ENCODE measurements at regions not wholly inside any gene's neighbourhood (a gene's known extent, or its start where the extent isn't known, plus 50 kb on each side); places are given as distances from the start of the nearest gene placed in this dataset.

DNA sequence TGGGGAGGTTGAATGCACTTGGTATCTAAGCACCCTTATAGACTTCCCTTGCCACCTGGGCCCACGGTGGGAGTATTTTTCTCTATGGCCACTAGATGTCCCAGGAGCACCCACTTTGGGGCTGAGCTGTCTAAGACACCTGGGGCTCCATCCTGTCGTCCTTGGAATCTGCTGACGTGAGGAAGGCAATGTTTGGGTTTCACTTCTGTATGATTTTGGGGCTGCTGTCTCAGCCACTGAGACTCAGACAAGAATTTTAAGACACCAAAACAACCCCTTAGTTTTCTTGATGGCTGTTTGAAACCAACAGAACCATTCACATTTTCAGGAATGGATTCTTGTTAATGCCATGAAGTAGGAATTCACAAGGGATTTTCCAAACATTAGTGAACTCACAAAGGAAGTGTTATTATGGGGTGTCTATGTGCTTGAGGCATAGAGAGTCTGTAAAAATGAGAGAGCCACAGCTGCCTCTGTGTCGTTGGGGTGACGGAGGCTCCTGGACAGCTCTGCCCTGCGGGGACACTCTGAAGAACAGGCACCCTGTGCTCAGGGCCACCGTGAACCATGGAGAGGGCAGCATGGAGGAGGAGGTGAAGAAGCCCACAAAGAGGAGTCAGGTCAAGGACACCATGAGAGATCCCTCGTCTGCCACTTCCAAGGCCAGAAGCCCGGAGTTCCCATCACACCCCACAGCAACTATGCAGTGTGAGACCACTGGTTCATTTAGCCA, 106.8 kb upstream of the SPATA13 start:
- in situ Hi-C loops (cut with MboI; ENCODE audit: low sequenced_read_pairs), result no loop called here
- peak; percentile 44 to 70 for DNase-seq (ENCODE audit: low spot score in 2 of 2)
- Histone ChIP-seq H3K4me3 (no peak overlapping the region), H3K27me3 (ENCODE audit: low read depth) (no peaks in the 10 kb centered on the region), H3K36me3 (replicated peaks) (no peaks in the 10 kb centered on the region), H3K9me3 (no peaks in the 10 kb centered on the region), H3K4me1 (no peaks in the 10 kb centered on the region; the same call in 1 of the 2 replicates)

DNA sequence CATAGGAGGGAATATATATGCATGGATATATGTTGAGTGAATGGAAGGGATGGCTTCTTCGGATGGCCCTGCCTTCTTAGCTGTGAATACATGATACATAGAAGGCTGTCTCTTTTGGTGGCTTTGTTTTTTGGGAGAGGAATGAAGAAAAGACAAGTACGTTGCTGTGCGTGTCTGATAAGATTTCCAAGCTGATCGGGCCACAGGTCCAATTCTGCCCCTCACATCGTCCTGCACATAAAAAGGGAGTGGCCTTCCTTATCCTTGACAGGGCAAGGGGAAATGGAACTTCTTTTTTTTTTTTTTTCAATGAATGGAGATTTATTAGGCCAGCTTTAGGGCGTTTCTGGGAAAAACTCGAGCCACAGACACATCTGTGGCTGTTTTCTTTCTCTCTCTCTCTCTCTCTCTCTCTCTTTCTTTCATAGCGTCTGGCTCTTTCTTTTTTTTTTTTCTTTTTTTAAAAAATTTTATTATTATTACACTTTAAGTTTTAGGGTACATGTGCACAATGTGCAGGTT, 103.8 kb upstream of the SPATA13 start:
- Histone ChIP-seq H3K9me3 (no peaks in the 10 kb centered on the region), H3K4me3 (no peak overlapping the region), H3K4me1 (no peaks in the 10 kb centered on the region; the same call in 1 of the 2 replicates), H3K36me3 (replicated peaks) (no peaks in the 10 kb centered on the region), H3K27me3 (ENCODE audit: low read depth) (no peaks in the 10 kb centered on the region)
- in situ Hi-C loops (cut with MboI; ENCODE audit: low sequenced_read_pairs), result no loop called here
- no peak for DNase-seq (ENCODE audit: low spot score in 2 of 2)

DNA sequence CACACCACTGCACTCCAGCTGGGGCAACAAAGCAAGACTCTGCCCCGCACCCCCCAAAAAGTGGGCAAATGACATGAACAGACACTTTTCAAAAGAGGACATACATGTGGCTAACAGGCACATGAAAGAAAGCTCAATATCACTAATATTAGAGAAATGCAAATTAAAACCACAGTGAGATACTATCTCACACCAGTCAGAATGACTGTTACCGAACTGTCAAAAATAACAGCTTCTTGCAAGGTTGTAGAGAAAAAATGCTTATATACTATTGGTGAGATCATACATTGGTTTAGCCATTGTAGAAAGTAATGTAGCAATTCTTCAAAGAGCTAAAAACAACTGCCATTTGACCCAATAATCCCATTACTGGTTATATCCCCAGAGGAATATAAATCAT, 99.5 kb upstream of the SPATA13 start:
- H3K36me3 ChIP-seq (replicated peaks), result no peaks in the 10 kb centered on the region
- in situ Hi-C loops (cut with MboI; ENCODE audit: low sequenced_read_pairs), result no loop called here
- H3K4me3 ChIP-seq, result no peak overlapping the region
- no peak for DNase-seq (ENCODE audit: low spot score in 2 of 2)
- H3K27me3 ChIP-seq (ENCODE audit: low read depth), result no peaks in the 10 kb centered on the region
- no peaks in the 10 kb centered on the region for H3K4me1 ChIP-seq
- H3K9me3 ChIP-seq, result no peaks in the 10 kb centered on the region

DNA sequence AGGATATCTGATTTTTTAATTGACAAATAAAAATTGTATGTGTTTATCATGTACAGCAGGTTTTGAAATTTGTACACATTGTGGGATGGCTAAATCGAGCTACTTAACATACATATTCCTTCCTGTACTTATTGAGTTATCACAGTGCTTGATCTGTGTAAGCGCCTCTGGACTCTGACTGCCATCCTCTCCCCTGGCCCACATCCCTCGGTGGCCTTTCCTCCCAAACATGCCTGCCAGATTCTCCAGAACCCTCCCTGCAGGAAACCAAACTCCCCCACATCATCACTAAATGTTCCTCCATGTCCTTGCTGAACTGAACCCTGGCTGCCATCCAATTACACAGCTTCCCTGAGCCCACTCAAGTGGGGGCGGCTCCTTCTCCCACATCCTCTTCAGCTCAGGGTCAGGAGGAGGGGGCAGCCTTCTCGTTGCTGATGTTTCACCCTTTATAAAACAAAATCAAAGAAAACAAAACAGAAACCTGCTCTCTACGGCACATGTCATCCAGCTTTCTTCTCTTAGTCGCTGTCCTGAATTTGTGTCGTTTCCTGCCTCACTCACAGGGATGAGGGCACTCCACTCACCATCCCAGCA, 97.1 kb upstream of the SPATA13 start:
- in situ Hi-C loops (cut with MboI; ENCODE audit: low sequenced_read_pairs), result no loop called here
- no peak overlapping the region for H3K4me3 ChIP-seq
- no peaks in the 10 kb centered on the region for H3K27me3 ChIP-seq (ENCODE audit: low read depth)
- H3K9me3 ChIP-seq, result no peaks in the 10 kb centered on the region
- no peaks in the 10 kb centered on the region for H3K4me1 ChIP-seq
- no peaks in the 10 kb centered on the region for H3K36me3 ChIP-seq (replicated peaks)
- DNase-seq (ENCODE audit: low spot score in 2 of 2), result no peak

DNA sequence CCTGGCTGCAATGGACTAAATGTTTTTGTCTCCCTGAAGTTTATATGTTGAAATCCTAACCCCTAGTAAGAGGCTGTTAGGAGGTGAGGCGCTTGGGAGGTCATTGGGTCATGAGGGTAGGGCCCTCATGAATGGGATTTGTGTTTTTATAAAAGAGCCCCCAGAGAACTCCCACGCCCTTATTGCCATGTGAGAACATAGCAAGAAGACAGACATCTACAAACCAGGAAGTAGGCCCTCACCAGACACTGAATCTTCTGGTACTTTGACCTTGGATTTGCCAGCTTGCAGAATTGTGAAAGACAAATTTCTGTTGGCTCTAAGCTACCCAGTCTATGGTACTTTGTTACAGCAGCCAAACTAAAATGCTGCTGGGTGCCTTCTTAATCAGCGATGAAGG, 96.1 kb upstream of the SPATA13 start:
- Histone ChIP-seq H3K4me3 (no peak overlapping the region), H3K36me3 (replicated peaks) (no peaks in the 10 kb centered on the region), H3K9me3 (no peaks in the 10 kb centered on the region), H3K4me1 (no peaks in the 10 kb centered on the region), H3K27me3 (ENCODE audit: low read depth) (no peaks in the 10 kb centered on the region)
- DNase-seq (ENCODE audit: low spot score in 2 of 2), result no peak
- in situ Hi-C loops (cut with MboI; ENCODE audit: low sequenced_read_pairs), result no loop called here

DNA sequence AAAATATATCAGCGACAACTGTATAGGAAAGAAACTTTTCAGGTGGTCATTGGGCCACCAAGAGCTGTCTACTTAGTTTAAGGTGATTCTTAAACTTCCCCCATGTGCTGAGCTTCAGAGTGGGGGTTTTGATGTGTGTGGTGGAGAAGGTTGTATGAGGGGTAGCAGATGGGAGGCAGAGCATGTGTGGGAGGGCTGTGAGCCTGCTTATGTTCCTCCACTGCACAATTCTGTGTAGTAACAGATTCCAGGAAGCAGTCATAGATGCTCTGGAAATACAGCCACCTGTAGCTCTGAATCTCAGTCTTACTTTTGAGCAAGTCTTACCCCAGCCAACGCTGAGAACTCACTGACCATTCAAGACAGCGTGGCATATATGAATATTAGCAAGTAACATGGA, 95.3 kb upstream of the SPATA13 start:
- Histone ChIP-seq H3K9me3 (no peaks in the 10 kb centered on the region), H3K36me3 (replicated peaks) (no peaks in the 10 kb centered on the region), H3K27me3 (ENCODE audit: low read depth) (no peaks in the 10 kb centered on the region), H3K4me1 (no peaks in the 10 kb centered on the region), H3K4me3 (no peak overlapping the region)
- in situ Hi-C loops (cut with MboI; ENCODE audit: low sequenced_read_pairs), result no loop called here
- DNase-seq (ENCODE audit: low spot score in 2 of 2), result no peak

DNA sequence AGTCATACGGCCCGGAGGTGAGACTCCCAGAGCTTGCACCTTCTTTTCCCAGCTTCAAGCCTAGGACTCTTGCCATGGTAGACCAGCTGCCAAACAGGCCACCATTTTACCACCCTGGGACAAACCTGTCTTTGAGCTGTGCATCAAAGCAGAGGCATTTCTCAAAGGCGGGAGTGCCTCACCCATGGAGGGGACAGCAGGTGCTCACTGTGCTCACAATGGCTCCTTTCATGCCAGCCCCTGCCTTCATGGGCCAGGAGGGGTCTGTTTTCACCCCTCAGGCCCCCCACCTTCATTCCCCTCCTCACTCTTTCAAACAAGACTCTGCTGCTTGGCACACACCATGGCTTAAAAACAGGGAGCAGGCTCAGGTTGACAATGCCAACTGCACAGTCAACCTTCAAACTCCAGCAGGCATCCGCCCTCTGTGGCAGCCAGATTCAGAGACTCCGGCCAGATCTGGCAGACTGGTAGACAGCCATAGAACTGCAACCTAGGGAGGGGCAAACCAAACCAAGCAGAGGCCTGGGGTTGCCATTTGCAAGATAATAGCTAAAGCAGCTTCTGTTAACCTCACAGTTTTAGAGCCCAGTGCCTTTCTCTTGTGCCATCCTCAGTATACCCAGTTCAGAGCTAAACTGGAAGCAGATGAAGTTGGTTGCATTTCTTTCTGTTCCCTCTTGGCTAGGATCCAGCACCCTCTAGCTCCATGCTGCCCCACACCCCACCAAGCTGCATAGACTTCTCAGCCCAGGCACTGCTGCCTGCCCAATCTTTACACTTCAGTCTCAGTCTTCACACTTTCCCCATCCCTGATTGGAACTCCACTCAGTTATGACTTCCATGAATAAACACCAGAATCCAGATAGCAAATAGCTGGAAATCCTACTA, 93.9 kb upstream of the SPATA13 start:
- Histone ChIP-seq H3K4me1 (no peaks in the 10 kb centered on the region), H3K4me3 (no peak overlapping the region), H3K9me3 (no peaks in the 10 kb centered on the region), H3K36me3 (replicated peaks) (no peaks in the 10 kb centered on the region), H3K27me3 (ENCODE audit: low read depth) (no peaks in the 10 kb centered on the region)
- in situ Hi-C loops (cut with MboI; ENCODE audit: low sequenced_read_pairs), result no loop called here
- DNase-seq (ENCODE audit: low spot score in 2 of 2), result no peak

DNA sequence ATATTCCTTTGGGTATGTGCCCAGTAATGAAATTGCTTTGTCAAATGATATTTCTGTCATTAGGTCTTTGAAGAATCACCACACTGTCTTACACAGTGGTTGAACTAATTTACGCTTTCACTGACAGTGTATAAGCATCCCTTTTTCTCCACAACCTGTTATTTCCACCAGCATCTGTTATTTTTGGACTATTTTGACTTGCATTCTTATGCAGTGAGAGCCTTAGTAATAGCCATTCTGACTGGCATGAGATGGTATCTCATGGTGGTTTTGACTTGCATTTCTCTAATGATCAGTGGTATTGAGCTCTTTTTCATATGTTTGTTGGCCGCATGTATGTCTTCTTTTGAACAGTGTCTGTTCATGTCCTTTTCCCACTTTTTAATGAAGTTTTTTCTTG, 92.0 kb upstream of the SPATA13 start:
- DNase-seq (ENCODE audit: low spot score in 2 of 2), result no peak
- in situ Hi-C loops (cut with MboI; ENCODE audit: low sequenced_read_pairs), result no loop called here

DNA sequence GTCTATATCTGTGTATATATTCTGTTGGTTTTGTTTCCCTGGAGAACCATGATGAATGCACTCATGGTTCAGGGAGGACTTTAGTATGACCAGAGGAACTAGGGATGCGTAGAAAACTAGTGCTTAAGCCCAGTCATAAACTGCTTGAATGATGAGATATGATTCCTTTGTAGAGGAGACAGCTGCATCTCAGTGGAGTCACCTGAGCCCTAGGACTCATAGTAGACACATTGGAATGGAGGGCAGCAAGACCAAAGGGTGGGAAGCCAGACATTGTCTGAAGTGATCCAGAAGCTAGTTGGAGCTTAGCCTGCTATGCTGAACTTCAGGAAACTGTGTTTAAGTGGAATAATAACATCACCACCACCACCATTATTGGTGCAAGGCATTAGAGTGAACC, 89.5 kb upstream of the SPATA13 start:
- no peaks in the 10 kb centered on the region for H3K36me3 ChIP-seq (replicated peaks)
- no peaks in the 10 kb centered on the region for H3K9me3 ChIP-seq
- no peaks in the 10 kb centered on the region for H3K4me1 ChIP-seq
- in situ Hi-C loops (cut with MboI; ENCODE audit: low sequenced_read_pairs), result no loop called here
- no peak overlapping the region for H3K4me3 ChIP-seq
- H3K27me3 ChIP-seq (ENCODE audit: low read depth), result no peaks in the 10 kb centered on the region
- no peak for DNase-seq (ENCODE audit: low spot score in 2 of 2)

More for the DNA sequence above, 92.0 kb upstream of the SPATA13 start:
- H3K36me3 ChIP-seq (replicated peaks), result no peaks in the 10 kb centered on the region
- no peaks in the 10 kb centered on the region for H3K4me1 ChIP-seq
- H3K4me3 ChIP-seq, result no peak overlapping the region
- H3K9me3 ChIP-seq, result no peaks in the 10 kb centered on the region
- no peaks in the 10 kb centered on the region for H3K27me3 ChIP-seq (ENCODE audit: low read depth)

DNA sequence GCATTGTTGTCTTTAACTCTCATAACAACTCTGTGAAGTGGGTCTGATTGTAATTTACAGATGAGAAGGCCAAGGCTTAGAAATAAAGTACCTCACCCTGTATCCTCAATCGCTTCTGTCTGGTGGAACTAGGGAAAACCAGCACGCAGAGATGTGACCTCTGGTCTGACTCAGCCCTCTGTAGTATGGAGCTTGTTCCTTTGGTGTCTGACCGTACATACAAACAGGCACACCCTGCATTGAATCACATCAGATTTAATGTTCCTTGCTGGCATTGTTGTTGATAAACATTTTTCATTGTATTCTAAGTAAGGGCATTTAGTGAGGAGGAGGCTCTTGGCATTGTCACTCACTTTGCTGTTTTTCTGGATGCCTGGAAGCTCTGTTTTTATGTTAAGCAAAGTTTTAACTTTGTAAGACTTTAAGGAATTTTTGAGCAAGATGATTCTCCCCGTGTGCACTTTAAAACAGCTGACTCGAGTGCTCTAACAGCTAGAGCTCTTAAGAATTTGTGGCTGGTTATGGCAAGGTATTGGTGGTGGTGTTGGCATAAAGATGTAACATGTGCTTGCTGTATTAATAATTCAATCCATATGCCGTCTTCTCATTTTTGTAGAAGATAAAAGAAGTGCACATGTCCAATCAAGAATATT, 89.0 kb upstream of the SPATA13 start:
- DNase-seq (ENCODE audit: low spot score in 2 of 2), result no peak
- in situ Hi-C loops (cut with MboI; ENCODE audit: low sequenced_read_pairs), result no loop called here
- H3K9me3 ChIP-seq, result no peaks in the 10 kb centered on the region

DNA sequence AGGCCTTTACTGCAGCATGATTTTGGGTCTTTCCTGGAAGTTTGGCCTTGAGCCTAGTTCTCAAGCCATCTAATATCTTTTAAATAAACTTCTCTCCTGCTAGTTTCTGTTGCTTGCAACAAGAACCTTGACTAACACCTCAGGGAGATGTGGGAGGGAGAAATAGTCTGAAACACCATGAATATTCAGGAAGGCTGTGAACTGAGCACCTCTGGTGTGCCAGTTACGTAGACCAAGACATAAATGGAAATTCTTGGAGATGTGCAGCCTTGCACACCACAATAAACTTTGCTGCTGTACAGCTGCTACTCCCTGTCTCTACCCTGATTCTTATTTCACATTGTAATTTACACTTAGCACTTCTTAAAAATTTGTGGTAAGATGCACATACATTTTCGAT, 86.9 kb upstream of the SPATA13 start:
- Histone ChIP-seq H3K4me3 (no peak overlapping the region), H3K4me1 (no peaks in the 10 kb centered on the region), H3K27me3 (ENCODE audit: low read depth) (no peaks in the 10 kb centered on the region), H3K36me3 (replicated peaks) (no peaks in the 10 kb centered on the region), H3K9me3 (no peaks in the 10 kb centered on the region)
- in situ Hi-C loops (cut with MboI; ENCODE audit: low sequenced_read_pairs), result no loop called here
- no peak for DNase-seq (ENCODE audit: low spot score in 2 of 2)

More for the DNA sequence above, 89.0 kb upstream of the SPATA13 start:
- Histone ChIP-seq H3K36me3 (replicated peaks) (no peaks in the 10 kb centered on the region), H3K27me3 (ENCODE audit: low read depth) (no peaks in the 10 kb centered on the region), H3K4me1 (no peaks in the 10 kb centered on the region), H3K4me3 (no peak overlapping the region)

DNA sequence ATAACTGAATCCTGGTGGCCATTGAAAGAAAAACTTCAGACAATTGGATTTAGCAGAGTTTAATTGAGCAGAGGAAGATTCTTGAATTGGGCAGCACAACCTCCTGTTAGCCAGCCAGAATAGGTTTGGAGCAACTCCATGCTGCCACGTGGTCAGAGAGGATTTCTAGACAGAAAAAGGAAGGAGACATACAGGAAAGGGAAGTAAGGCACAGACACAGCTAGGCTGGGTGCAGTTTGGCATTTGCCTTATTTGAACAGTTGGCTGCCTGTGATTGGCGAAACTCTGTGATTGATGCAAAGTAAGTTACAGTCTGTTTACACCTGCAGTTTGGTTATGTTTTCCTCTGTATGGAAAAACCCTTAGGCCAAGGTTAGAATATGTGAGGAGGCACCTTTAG, 85.8 kb upstream of the SPATA13 start:
- no peak overlapping the region for H3K4me3 ChIP-seq
- no peak for DNase-seq (ENCODE audit: low spot score in 2 of 2)
- H3K27me3 ChIP-seq (ENCODE audit: low read depth), result no peaks in the 10 kb centered on the region
- H3K36me3 ChIP-seq (replicated peaks), result no peaks in the 10 kb centered on the region
- H3K4me1 ChIP-seq, result no peaks in the 10 kb centered on the region
- in situ Hi-C loops (cut with MboI; ENCODE audit: low sequenced_read_pairs), result no loop called here
- no peaks in the 10 kb centered on the region for H3K9me3 ChIP-seq

DNA sequence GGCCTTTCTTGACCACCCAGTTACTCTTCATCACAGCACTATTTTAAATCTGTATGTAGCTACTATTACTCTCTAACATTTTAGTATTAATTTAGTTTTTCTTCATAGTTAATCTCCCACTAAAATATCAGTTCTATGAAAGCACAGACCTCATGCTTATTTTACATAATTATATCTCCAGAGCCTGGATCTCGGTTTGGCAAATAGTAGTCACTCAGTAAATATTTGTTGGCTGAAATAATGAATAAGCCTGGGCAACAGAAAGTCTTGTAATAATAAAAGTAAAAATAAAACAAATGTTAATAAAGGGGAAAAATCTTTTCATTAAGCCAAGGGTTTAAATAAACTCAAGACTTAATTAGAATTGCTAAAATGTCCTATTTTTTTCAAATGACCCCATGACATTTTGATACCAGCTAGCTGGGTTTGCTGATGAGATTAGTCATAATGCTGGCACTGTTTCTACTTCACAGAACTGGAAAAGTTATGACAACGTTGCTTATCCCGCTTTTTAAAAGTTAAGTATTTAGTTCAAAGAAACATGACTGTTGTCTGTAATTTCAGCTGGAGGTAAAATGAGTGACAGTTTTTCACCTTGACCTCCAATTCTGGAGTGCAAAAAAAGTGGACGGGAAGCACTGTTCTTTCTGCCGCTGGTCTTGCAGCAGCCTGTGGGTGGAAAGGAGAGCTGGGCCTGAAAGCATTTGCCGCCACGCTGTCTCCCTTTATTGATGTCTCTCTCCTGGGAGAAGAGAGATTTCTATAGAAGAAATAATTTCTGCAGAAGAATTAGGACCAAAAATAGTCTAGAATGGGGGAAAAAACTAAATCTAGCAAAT, 85.2 kb upstream of the SPATA13 start:
- Histone ChIP-seq H3K4me3 (no peak overlapping the region), H3K36me3 (replicated peaks) (no peaks in the 10 kb centered on the region), H3K9me3 (no peaks in the 10 kb centered on the region), H3K4me1 (no peaks in the 10 kb centered on the region), H3K27me3 (ENCODE audit: low read depth) (no peaks in the 10 kb centered on the region)
- in situ Hi-C loops (cut with MboI; ENCODE audit: low sequenced_read_pairs), result no loop called here
- no peak for DNase-seq (ENCODE audit: low spot score in 2 of 2)

All from HAP-1 (cell line).